HepG2 (cell line): ENCODE measurements at regions not wholly inside any gene's neighbourhood (a gene's known extent, or its start where the extent isn't known, plus 50 kb on each side); places are given as distances from the start of the nearest gene placed in this dataset.
A peak's percentile ranks its signal among the peaks of the same experiment; 100 is the strongest.

Source experiments
- ATAC-seq: fragments of 200-7000 bp; cut with Tn5 transposase; 3 replicates; pipeline ENCODE4 v1.9.1; 2020; ENCODE audit warnings: mild to moderate bottlenecking, moderate library complexity
- BruUV-seq: library from RNA; stranded (reverse); fragments of 400-500 nt; replicated peaks from 2 replicates; lab custom pipeline; 2021; lab: Mats Ljungman, UMichigan
- CTCF ChIA-PET: fragments of 300-600 bp; formaldehyde crosslinking; extraction: SDS; loops from one replicate; lab custom pipeline; 2021; ENCODE audit warnings: low total read pairs, inconsistent platforms, low intra/inter-chr PET ratio; lab: Yijun Ruan, JAX
- POLR2A ChIA-PET: fragments of 350-600 bp; sonication (Branson Sonifier 250); formaldehyde crosslinking; loops from one replicate; lab custom pipeline; 2020; ENCODE audit warnings: antibody characterized with exemption, inconsistent platforms; lab: Yijun Ruan, JAX
- DNase-seq: peaks from one replicate; pipeline ENCODE4 v3.0.0-alpha.2; 2015; ENCODE audit warnings: low spot score
- FAIRE-seq: peaks from 3 replicates; lab custom pipeline; 2011; peaks lifted over from hg19 to GRCh38; lab: Jason Lieb, UNC
- H2AFZ ChIP-seq: one replicate; pipeline ENCODE4 v1.6.1; 2011; ENCODE audit warnings: low read length, inconsistent platforms
- H3K27ac ChIP-seq: fragments of 300-600 bp; 3 replicates; pipeline ENCODE4 v1.8.0; 2011; ENCODE audit warnings: mixed run types, mild to moderate bottlenecking, mixed read lengths, low read length, inconsistent platforms; ENCODE audit not compliant: insufficient read depth; ENCODE audit errors: extremely low read length
- H3K27me3 ChIP-seq, 2 experiments: fragments of 200-600 bp in 1 of 2; 2 replicates in 1 of 2; 3 replicates in 1 of 2; pipeline versions ENCODE4 v1.6.0 to v1.8.0; 2011; ENCODE audit warnings: low read length in 2 of 2, mild to moderate bottlenecking in 2 of 2, moderate library complexity in 2 of 2, inconsistent platforms in 1 of 2; ENCODE audit not compliant: insufficient read depth in 2 of 2, control insufficient read depth in 1 of 2
- H3K36me3 ChIP-seq, 2 experiments: fragments of 200-600 bp in 1 of 2; replicated peaks in 1 of 2; 2 replicates in 1 of 2; 3 replicates in 1 of 2; pipeline versions ENCODE4 v1.5.1 to v1.8.0; 2011; ENCODE audit warnings: low read length in 2 of 2, inconsistent platforms in 1 of 2; ENCODE audit not compliant: insufficient read depth in 2 of 2, control insufficient read depth in 1 of 2
- H3K4me1 ChIP-seq: 2 replicates; pipeline ENCODE4 v1.5.1; 2012; ENCODE audit warnings: low read length, inconsistent platforms; ENCODE audit not compliant: insufficient read depth
- H3K4me2 ChIP-seq: 2 replicates; pipeline ENCODE4 v1.6.0; 2011; ENCODE audit warnings: low read depth, low read length, inconsistent platforms
- H3K4me3 ChIP-seq, 3 experiments: fragments of 200-600 bp in 1 of 3; sonication (generic), shearing (Covaris generic) in 1 of 3; replicated peaks in 1 of 3; 2 replicates each; pipeline ENCODE4 v1.5.1; 2011 to 2016; ENCODE audit warnings: low read length in 3 of 3, inconsistent platforms in 2 of 3, low read depth in 2 of 3, mild to moderate bottlenecking in 2 of 3, control low read depth in 1 of 3, mixed read lengths in 1 of 3; ENCODE audit not compliant: insufficient read depth in 1 of 3
- H3K79me2 ChIP-seq: one replicate; pipeline ENCODE4 v1.6.1; 2011; ENCODE audit warnings: low read length, inconsistent platforms; ENCODE audit not compliant: insufficient read depth
- H3K9ac ChIP-seq: 2 replicates; pipeline ENCODE4 v1.6.0; 2011; ENCODE audit warnings: mild to moderate bottlenecking, low read depth, low read length, inconsistent platforms; ENCODE audit not compliant: insufficient read depth
- H3K9me3 ChIP-seq: 2 replicates; pipeline ENCODE4 v1.5.1; 2012; ENCODE audit warnings: mild to moderate bottlenecking, low read length
- H4K20me1 ChIP-seq: 2 replicates; pipeline ENCODE4 v1.6.0; 2011; ENCODE audit warnings: inconsistent platforms, mild to moderate bottlenecking, low read length, moderate library complexity; ENCODE audit not compliant: insufficient read depth
- ASH2L ChIP-seq: fragments of 300-600, 200-600 bp; sonication (generic); IDR thresholded peaks from 2 replicates; pipeline ENCODE4 v1.7.0; 2017; ENCODE audit warnings: low read depth, mild to moderate bottlenecking, moderate library complexity, mixed read lengths, low read length; ENCODE audit not compliant: insufficient read length
- CBFB ChIP-seq: sonication (generic); formaldehyde crosslinking; IDR thresholded peaks from 2 replicates; pipeline ENCODE4 v1.4.0; 2020; ENCODE audit warnings: missing genetic modification reagents
- ELF1 ChIP-seq: sonication (generic); formaldehyde crosslinking; IDR thresholded peaks from 2 replicates; pipeline ENCODE4 v1.4.0; 2020; ENCODE audit warnings: missing genetic modification reagents
- GABPA ChIP-seq, 2 experiments: IDR thresholded peaks; 2 replicates each; pipeline ENCODE4 v1.6.1; 2011 to 2016; ENCODE audit warnings: low read depth in 2 of 2, low read length in 1 of 2, missing biosample characterization in 1 of 2, missing genetic modification characterization in 1 of 2
- GABPB1 ChIP-seq: IDR thresholded peaks from 2 replicates; pipeline ENCODE4 v1.6.1; 2016; ENCODE audit warnings: mild to moderate bottlenecking, missing genetic modification reagents, moderate library complexity, missing compliant biosample characterization
- GLI4 ChIP-seq: sonication (generic); formaldehyde crosslinking; IDR thresholded peaks from 2 replicates; pipeline ENCODE4 v1.5.1; 2020; ENCODE audit warnings: missing genetic modification reagents, mild to moderate bottlenecking, moderate library complexity, borderline replicate concordance
- HNF4A ChIP-seq: sonication (generic); formaldehyde crosslinking; IDR thresholded peaks from 2 replicates; pipeline ENCODE4 v1.4.0; 2020; ENCODE audit warnings: missing genetic modification reagents
- IRF2 ChIP-seq: IDR thresholded peaks from 2 replicates; pipeline ENCODE4 v1.6.1; 2018; ENCODE audit warnings: missing genetic modification reagents, missing compliant biosample characterization
- KDM5A ChIP-seq: fragments of 200-600 bp; sonication (generic); IDR thresholded peaks from 2 replicates; pipeline ENCODE4 v1.7.0; 2018; ENCODE audit warnings: antibody characterized with exemption, mild to moderate bottlenecking, low read length, borderline replicate concordance
- MAX ChIP-seq: IDR thresholded peaks from 2 replicates; pipeline ENCODE4 v1.6.1; 2012; ENCODE audit warnings: inconsistent platforms
- MNT ChIP-seq: fragments of 450-650 bp; IDR thresholded peaks from 2 replicates; pipeline ENCODE4 v1.6.1; 2016
- NCOA5 ChIP-seq: sonication (generic); formaldehyde crosslinking; IDR thresholded peaks from 2 replicates; pipeline ENCODE4 v1.4.0; 2020; ENCODE audit warnings: missing genetic modification reagents
- NR2C2 ChIP-seq: sonication (generic); formaldehyde crosslinking; IDR thresholded peaks from 2 replicates; pipeline ENCODE4 v1.4.0; 2020; ENCODE audit warnings: missing genetic modification reagents, mild to moderate bottlenecking, moderate library complexity, borderline replicate concordance
- PATZ1 ChIP-seq: sonication (generic); formaldehyde crosslinking; IDR thresholded peaks from 2 replicates; pipeline ENCODE4 v1.4.0; 2020; ENCODE audit warnings: missing genetic modification reagents
- SAP130 ChIP-seq: IDR thresholded peaks from 2 replicates; pipeline ENCODE4 v1.6.1; 2016; ENCODE audit warnings: low read depth
- ZNF234 ChIP-seq: sonication (generic); formaldehyde crosslinking; conservative IDR thresholded peaks from 2 replicates; pipeline ENCODE4 v1.5.1; 2020; ENCODE audit warnings: mild to moderate bottlenecking, missing genetic modification reagents
- ZNF576 ChIP-seq: sonication (generic); formaldehyde crosslinking; IDR thresholded peaks from 2 replicates; pipeline ENCODE4 v1.4.0; 2020; ENCODE audit warnings: mild to moderate bottlenecking, missing genetic modification reagents
- ZNF644 ChIP-seq: IDR thresholded peaks from 2 replicates; pipeline ENCODE4 v1.6.1; 2016; ENCODE audit warnings: low read depth
- ZNF740 ChIP-seq: sonication (generic); formaldehyde crosslinking; IDR thresholded peaks from 2 replicates; pipeline ENCODE4 v1.4.0; 2020; ENCODE audit warnings: missing genetic modification reagents
- ZNF770 ChIP-seq: sonication (generic); formaldehyde crosslinking; IDR thresholded peaks from 2 replicates; pipeline ENCODE4 v1.5.0; 2020; ENCODE audit warnings: mild to moderate bottlenecking, missing genetic modification reagents
- WGBS: methylation state at CpG from one replicate; pipeline ENCODE4 v1.1.6; 2017; ENCODE audit warnings: low lambda C conversion rate; 5-methylcytosine and 5-hydroxymethylcytosine counted together
- in situ Hi-C: cut with HindIII; loops from 2 replicates; pipeline ENCODE4 v1.10.0; 2017; ENCODE audit warnings: low pct_unique_long_range_greater_than_20kb; ENCODE audit not compliant: extremely low pct_ligation_motif_present
- intact Hi-C: fragments of 100-400 bp; cut with micrococcal nuclease; formaldehyde crosslinking; loops from one replicate; pipeline ENCODE4 v1.10.0; 2022; ENCODE audit not compliant: unreplicated experiment

DNA sequence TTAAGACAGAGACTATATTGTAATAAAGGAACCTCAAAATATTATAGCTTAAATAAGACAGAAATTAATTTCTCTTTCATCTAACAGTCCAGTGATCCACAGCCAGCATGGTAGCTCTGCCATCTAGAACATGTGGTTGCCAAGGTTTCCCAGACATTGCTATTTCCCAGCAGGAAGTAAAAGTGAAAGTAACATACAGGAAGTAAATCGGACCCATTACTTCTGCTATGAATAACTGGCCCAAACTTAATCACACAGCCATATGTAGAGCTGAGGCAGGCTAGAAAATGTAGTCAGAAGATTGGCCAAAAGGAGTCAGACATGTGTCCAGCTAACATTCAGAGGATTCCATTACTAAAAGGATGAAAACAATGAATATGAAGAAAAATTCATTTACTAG, 71.0 kb downstream of the NOL4 start:
- H3K4me1 ChIP-seq = 0 out of 2 replicates have a peak, but pooled peaks cover 5% of the 10 kb centered on the region
- H4K20me1 ChIP-seq = no peaks in the 10 kb centered on the region
- no peaks in the 10 kb centered on the region for H3K79me2 ChIP-seq
- peak overlapping the region; percentile 23 to 53 (median 50); a peak in 5 of 6 replicates for H3K4me3 ChIP-seq
- H3K9me3 ChIP-seq = no peaks in the 10 kb centered on the region
- peak overlapping the region; percentile 78 for H3K4me2 ChIP-seq
- peaks cover 0 to 5% of the 10 kb centered on the region in 2 experiments; a peak in 1 of 5 replicates for H3K27me3 ChIP-seq
- in situ Hi-C loops (no loop called here), intact Hi-C loops (loop anchor here (10.0 kb wide), 1 partner anchor 171 kb away; no protein-coding TSS in a partner anchor)
- FAIRE-seq = no peak
- H3K9ac ChIP-seq = no peak overlapping the region
- ChIA-PET CTCF (no interaction called here), POLR2A (no interaction called here)
- 4% methylated on average over 1 of the region's 1 CpG for WGBS
- no peaks in the 10 kb centered on the region for H3K36me3 ChIP-seq
- no TSS peak for BruUV-seq
- peak overlapping the region; percentile 99 for H2AFZ ChIP-seq
- peak; percentile 79 for ATAC-seq
- no peak overlapping the region for H3K27ac ChIP-seq
- DNase-seq = peak; percentile 23
- TF ChIP-seq GABPA (IDR thresholded peaks at IDR 0.05; ENCODE audit: low read depth, low read length) = no peak
- peak; percentile 77 for TF ChIP-seq GABPA (CRISPR knock-in tag; IDR thresholded peaks at IDR 0.05; ENCODE audit: low read depth)
- no peak for TF ChIP-seq MNT
- TF ChIP-seq ZNF644 (CRISPR knock-in tag) = peak; percentile 91
- TF ChIP-seq IRF2 (CRISPR knock-in tag) = peak; percentile 84
- no peak for TF ChIP-seq ZNF740 (CRISPR knock-in tag)
- no peak for TF ChIP-seq PATZ1 (CRISPR knock-in tag)
- peak; percentile 56; the same call in 1 of the 2 replicates for TF ChIP-seq ELF1 (CRISPR knock-in tag)
- 0 out of 2 replicates have a peak, but pooled peaks have one; percentile 23 for TF ChIP-seq SAP130
- TF ChIP-seq ZNF770 (CRISPR knock-in tag) = no peak
- TF ChIP-seq HNF4A (CRISPR knock-in tag) = no peak
- 0 out of 2 replicates have a peak, but pooled peaks have one; percentile 15 for TF ChIP-seq MAX
- no peak for TF ChIP-seq GLI4 (CRISPR knock-in tag)
- TF ChIP-seq KDM5A = no peak
- no peak for TF ChIP-seq NCOA5 (CRISPR knock-in tag)
- TF ChIP-seq NR2C2 (CRISPR knock-in tag) = peak; percentile 79
- no peak for TF ChIP-seq ZNF576 (CRISPR knock-in tag)
- no peak for TF ChIP-seq CBFB (CRISPR knock-in tag)
- TF ChIP-seq GABPB1 (CRISPR knock-in tag) = peak; percentile 67
- no peak for TF ChIP-seq ASH2L
- TF ChIP-seq ZNF234 (CRISPR knock-in tag) = no peak
